Suprapubic skin (tissue), 3 donors: ENCODE measurements at regions not wholly inside any gene's neighbourhood (a gene's known extent, or its start where the extent isn't known, plus 50 kb on each side); places are given as distances from the start of the nearest gene placed in this dataset.

ENCODE experiments used
- CTCF ChIP-seq, 2 donors: fragments of 200-600 bp in 1 of 2; fragments of 450-650 bp in 1 of 2; sonication (generic) in 1 of 2; IDR thresholded peaks; one replicate each; pipeline ENCODE4 v1.5.1; 2016 to 2019; ENCODE audit warnings: antibody characterized with exemption in 2 of 2, mild to moderate bottlenecking in 1 of 2, moderate library complexity in 1 of 2
- POLR2A ChIP-seq, 2 donors: fragments of 450-650 bp; IDR thresholded peaks; one replicate each; pipeline ENCODE4 v1.6.1; 2017; ENCODE audit warnings: antibody characterized with exemption in 2 of 2, mild to moderate bottlenecking in 2 of 2, moderate library complexity in 2 of 2

- TF ChIP-seq CTCF (IDR thresholded peaks at IDR 0.05): no peak
- no peak for TF ChIP-seq POLR2A (IDR thresholded peaks at IDR 0.05)
Measured at GRCh38 chr14:86357119-86357518, 827.2 kb downstream of the FLRT2 start.
